ENCODE measurements at regions not wholly inside any gene's neighbourhood (a gene's known extent, or its start where the extent isn't known, plus 50 kb on each side); places are given as distances from the start of the nearest gene placed in this dataset.
"Not testable (repeated sequence)": the region's sequence is repeated elsewhere in the genome, so short reads cannot be mapped to it uniquely, and the experiment has no call there.

DNA sequence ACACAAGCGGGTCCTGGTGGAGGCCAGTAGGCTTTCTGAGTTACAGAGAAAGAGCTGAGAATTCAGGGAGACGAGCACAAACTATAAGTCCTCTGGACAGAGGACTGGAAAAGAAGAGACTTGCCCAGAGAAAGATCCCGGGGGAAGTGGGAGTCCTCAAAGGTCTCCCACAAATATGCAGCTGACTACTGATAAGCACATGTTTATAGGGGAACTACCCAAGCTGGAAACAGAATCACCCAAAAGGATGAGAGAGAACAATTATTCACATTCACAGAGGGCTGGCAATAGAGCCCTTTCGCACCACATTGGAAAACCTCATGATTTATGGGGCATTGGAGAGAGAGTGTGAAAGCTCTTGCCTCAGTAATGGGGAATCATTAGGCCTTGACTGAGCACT is 337.6 kb downstream of the IRS1 start:
- Histone ChIP-seq H3K27ac (ENCODE audit: low read depth in 1 of 2, low read length in 2 of 2) (no peak overlapping the region), H3K4me3 (ENCODE audit: low read depth in 1 of 3, low read length in 3 of 3) (no peak overlapping the region), H3K4me1 (ENCODE audit: control insufficient read depth in 4 of 4, insufficient read depth in 4 of 4, low read length in 3 of 4) (no peaks in the 10 kb centered on the region), H3K9ac (ENCODE audit: low read depth in 1 of 2, low read length in 2 of 2) (no peak overlapping the region), H3K36me3 (ENCODE audit: control insufficient read depth in 4 of 4, insufficient read depth in 3 of 4, low read depth in 1 of 4, low read length in 3 of 4) (no peaks in the 10 kb centered on the region), H3K9me3 (ENCODE audit: control insufficient read depth in 4 of 4, low read length in 3 of 4) (no peaks in the 10 kb centered on the region), H3K27me3 (ENCODE audit: control insufficient read depth in 4 of 4, insufficient read depth in 4 of 4, low read length in 3 of 4) (no peaks in the 10 kb centered on the region)
- no peak for TF ChIP-seq FOXA2 (IDR thresholded peaks at IDR 0.05)
- TF ChIP-seq, protein P1, sequence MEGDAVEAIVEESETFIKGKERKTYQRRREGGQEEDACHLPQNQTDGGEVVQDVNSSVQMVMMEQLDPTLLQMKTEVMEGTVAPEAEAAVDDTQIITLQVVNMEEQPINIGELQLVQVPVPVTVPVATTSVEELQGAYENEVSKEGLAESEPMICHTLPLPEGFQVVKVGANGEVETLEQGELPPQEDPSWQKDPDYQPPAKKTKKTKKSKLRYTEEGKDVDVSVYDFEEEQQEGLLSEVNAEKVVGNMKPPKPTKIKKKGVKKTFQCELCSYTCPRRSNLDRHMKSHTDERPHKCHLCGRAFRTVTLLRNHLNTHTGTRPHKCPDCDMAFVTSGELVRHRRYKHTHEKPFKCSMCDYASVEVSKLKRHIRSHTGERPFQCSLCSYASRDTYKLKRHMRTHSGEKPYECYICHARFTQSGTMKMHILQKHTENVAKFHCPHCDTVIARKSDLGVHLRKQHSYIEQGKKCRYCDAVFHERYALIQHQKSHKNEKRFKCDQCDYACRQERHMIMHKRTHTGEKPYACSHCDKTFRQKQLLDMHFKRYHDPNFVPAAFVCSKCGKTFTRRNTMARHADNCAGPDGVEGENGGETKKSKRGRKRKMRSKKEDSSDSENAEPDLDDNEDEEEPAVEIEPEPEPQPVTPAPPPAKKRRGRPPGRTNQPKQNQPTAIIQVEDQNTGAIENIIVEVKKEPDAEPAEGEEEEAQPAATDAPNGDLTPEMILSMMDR (IDR thresholded peaks at IDR 0.05; ENCODE audit: low read depth, low read length, missing input control) = no peak
- TF ChIP-seq, protein P2, sequence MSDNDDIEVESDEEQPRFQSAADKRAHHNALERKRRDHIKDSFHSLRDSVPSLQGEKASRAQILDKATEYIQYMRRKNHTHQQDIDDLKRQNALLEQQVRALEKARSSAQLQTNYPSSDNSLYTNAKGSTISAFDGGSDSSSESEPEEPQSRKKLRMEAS (IDR thresholded peaks at IDR 0.05) = no peak
- TF ChIP-seq JUND (IDR thresholded peaks at IDR 0.05) = no peak
- TF ChIP-seq HNF4A (conservative IDR thresholded peaks at IDR 0.05) = no peak
- TF ChIP-seq SP1 (IDR thresholded peaks at IDR 0.05) = no peak
- TF ChIP-seq HNF4G (IDR thresholded peaks at IDR 0.05) = no peak
- no peak for TF ChIP-seq FOXA1 (IDR thresholded peaks at IDR 0.05)
- no peak for TF ChIP-seq NR2F2 (IDR thresholded peaks at IDR 0.05)
- TF ChIP-seq, protein P3, sequence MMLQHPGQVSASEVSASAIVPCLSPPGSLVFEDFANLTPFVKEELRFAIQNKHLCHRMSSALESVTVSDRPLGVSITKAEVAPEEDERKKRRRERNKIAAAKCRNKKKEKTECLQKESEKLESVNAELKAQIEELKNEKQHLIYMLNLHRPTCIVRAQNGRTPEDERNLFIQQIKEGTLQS (IDR thresholded peaks at IDR 0.05) = no peak
- 80% methylated on average over 4 of the region's 4 CpGs for WGBS
- DNase-seq (ENCODE audit: low spot score) = no peak

DNA sequence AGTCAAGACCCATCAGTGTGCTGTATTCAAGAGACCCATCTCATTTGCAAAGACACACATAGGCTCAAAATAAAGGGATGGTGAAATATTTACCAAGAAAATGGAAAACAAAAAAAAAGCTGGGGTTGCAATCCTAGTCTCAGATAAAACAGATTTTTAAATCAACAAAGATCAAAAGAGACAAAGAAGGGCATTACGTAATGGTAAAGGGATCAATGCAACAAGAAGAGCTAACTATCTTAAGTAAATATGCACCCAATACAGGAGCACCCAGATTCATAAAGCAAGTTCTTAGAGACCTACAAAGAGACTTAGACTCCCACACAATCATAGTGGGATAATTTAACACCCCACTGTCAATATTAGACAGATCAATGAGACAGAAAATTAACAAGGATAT is 343.5 kb downstream of the IRS1 start:
- H3K27me3 ChIP-seq (ENCODE audit: control insufficient read depth in 4 of 4, insufficient read depth in 4 of 4, low read length in 3 of 4); H3K36me3 ChIP-seq (ENCODE audit: control insufficient read depth in 4 of 4, insufficient read depth in 3 of 4, low read depth in 1 of 4, low read length in 3 of 4); DNase-seq (ENCODE audit: low spot score); H3K9me3 ChIP-seq (ENCODE audit: control insufficient read depth in 4 of 4, low read length in 3 of 4); H3K4me1 ChIP-seq (ENCODE audit: control insufficient read depth in 4 of 4, insufficient read depth in 4 of 4, low read length in 3 of 4); H3K9ac ChIP-seq (ENCODE audit: low read depth in 1 of 2, low read length in 2 of 2); H3K27ac ChIP-seq (ENCODE audit: low read depth in 1 of 2, low read length in 2 of 2); H3K4me3 ChIP-seq (ENCODE audit: low read depth in 1 of 3, low read length in 3 of 3): not testable (repeated sequence)
- WGBS = 61% methylated on average over 1 of the region's 1 CpG

DNA sequence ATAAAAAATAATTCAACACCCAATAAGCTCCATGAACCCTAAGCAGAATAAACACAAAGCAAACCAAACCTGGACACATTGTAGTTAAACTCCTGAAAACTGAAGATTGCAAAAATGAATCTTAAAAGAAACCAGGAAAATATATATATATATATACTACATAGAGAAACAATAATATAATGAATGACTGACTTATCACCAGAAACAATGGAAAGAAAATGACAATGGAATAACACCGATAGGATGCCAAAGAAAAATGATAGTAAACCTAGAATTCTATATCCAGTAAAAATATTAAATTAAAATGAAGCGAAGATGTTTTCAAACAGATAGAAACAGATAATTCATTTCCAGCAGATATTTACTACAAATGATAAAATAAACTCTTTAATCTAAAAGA is 346.9 kb downstream of the IRS1 start:
- TF ChIP-seq HNF4G (IDR thresholded peaks at IDR 0.05) = no peak
- Histone ChIP-seq H3K27me3 (ENCODE audit: control insufficient read depth in 4 of 4, insufficient read depth in 4 of 4, low read length in 3 of 4) (no peaks in the 10 kb centered on the region), H3K9me3 (ENCODE audit: control insufficient read depth in 4 of 4, low read length in 3 of 4) (peaks cover 0 to 8% (median under 1%) of the 10 kb centered on the region in 4 donors), H3K4me3 (ENCODE audit: low read depth in 1 of 3, low read length in 3 of 3) (no peak overlapping the region), H3K27ac (ENCODE audit: low read depth in 1 of 2, low read length in 2 of 2) (no peak overlapping the region), H3K9ac (ENCODE audit: low read depth in 1 of 2, low read length in 2 of 2) (no peak overlapping the region), H3K4me1 (ENCODE audit: control insufficient read depth in 4 of 4, insufficient read depth in 4 of 4, low read length in 3 of 4) (peaks cover 0 to 1% (median 0%) of the 10 kb centered on the region in 4 donors), H3K36me3 (ENCODE audit: control insufficient read depth in 4 of 4, insufficient read depth in 3 of 4, low read depth in 1 of 4, low read length in 3 of 4) (no peaks in the 10 kb centered on the region)
- WGBS = 96% methylated on average over 2 of the region's 2 CpGs
- DNase-seq (ENCODE audit: low spot score) = no peak

DNA sequence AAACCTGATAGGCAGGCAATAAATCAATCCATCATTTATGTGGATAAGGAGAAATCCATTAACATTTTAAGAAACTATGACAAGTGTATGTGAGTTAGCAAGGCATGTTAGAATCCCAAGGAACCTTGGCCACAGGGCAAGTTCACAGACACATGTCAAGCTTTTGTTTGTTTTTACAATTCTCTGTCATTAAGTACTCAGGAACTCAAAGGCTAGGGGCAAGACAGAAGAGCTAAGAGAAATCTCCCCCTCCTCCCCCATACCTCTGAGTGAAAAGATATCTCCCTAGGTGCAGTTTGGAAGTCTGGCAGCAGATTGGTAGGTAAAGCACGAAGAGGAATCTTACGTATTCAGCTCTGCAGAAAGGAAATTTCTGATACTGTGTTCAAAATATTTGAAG is 348.1 kb downstream of the IRS1 start:
- DNase-seq (ENCODE audit: low spot score) = no peak
- H3K36me3 ChIP-seq (ENCODE audit: control insufficient read depth in 4 of 4, insufficient read depth in 3 of 4, low read depth in 1 of 4, low read length in 3 of 4) = no peaks in the 10 kb centered on the region
- TF ChIP-seq NR2F2 (IDR thresholded peaks at IDR 0.05) (no peak), YY1 (IDR thresholded peaks at IDR 0.05) (no peak), GABPA (IDR thresholded peaks at IDR 0.05 in 1 of 2, conservative IDR thresholded peaks at IDR 0.05 in 1 of 2) (no peak), HNF4A (conservative IDR thresholded peaks at IDR 0.05) (no peak), RXRA (IDR thresholded peaks at IDR 0.05) (no peak), RAD21 (IDR thresholded peaks at IDR 0.05) (no peak), JUND (IDR thresholded peaks at IDR 0.05) (no peak), EGR1 (IDR thresholded peaks at IDR 0.05; ENCODE audit: low read depth in 2 of 2) (no peak), TAF1 (conservative IDR thresholded peaks at IDR 0.05) (no peak)
- TF ChIP-seq, protein P4, sequence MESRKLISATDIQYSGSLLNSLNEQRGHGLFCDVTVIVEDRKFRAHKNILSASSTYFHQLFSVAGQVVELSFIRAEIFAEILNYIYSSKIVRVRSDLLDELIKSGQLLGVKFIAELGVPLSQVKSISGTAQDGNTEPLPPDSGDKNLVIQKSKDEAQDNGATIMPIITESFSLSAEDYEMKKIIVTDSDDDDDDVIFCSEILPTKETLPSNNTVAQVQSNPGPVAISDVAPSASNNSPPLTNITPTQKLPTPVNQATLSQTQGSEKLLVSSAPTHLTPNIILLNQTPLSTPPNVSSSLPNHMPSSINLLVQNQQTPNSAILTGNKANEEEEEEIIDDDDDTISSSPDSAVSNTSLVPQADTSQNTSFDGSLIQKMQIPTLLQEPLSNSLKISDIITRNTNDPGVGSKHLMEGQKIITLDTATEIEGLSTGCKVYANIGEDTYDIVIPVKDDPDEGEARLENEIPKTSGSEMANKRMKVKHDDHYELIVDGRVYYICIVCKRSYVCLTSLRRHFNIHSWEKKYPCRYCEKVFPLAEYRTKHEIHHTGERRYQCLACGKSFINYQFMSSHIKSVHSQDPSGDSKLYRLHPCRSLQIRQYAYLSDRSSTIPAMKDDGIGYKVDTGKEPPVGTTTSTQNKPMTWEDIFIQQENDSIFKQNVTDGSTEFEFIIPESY (IDR thresholded peaks at IDR 0.05) = no peak
- TF ChIP-seq, protein P2 (IDR thresholded peaks at IDR 0.05) = no peak

More for the DNA sequence above, 348.1 kb downstream of the IRS1 start:
- Histone ChIP-seq H3K4me3 (ENCODE audit: low read depth in 1 of 3, low read length in 3 of 3) (no peak overlapping the region), H3K27me3 (ENCODE audit: control insufficient read depth in 4 of 4, insufficient read depth in 4 of 4, low read length in 3 of 4) (no peaks in the 10 kb centered on the region), H3K9ac (ENCODE audit: low read depth in 1 of 2, low read length in 2 of 2) (no peak overlapping the region), H3K27ac (ENCODE audit: low read depth in 1 of 2, low read length in 2 of 2) (no peak overlapping the region), H3K4me1 (ENCODE audit: control insufficient read depth in 4 of 4, insufficient read depth in 4 of 4, low read length in 3 of 4) (peaks cover 0 to 1% (median 0%) of the 10 kb centered on the region in 4 donors), H3K9me3 (ENCODE audit: control insufficient read depth in 4 of 4, low read length in 3 of 4) (peaks cover 0 to 8% (median under 1%) of the 10 kb centered on the region in 4 donors)
- WGBS = 94% methylated on average over 2 of the region's 2 CpGs

Measured in liver (tissue), 8 donors.